Neural cell (in vitro differentiated cells): ENCODE measurements at regions not wholly inside any gene's neighbourhood (a gene's known extent, or its start where the extent isn't known, plus 50 kb on each side); places are given as distances from the start of the nearest gene placed in this dataset.
A peak's percentile ranks its signal among the peaks of the same experiment; 100 is the strongest.

Experiments used
- CTCF ChIP-seq: fragments of 450-650 bp; IDR thresholded peaks from 2 replicates; pipeline ENCODE4 v1.5.1; 2014; ENCODE audit warnings: antibody characterized with exemption, mild to moderate bottlenecking, moderate library complexity; ENCODE audit not compliant: poor library complexity, severe bottlenecking
- EP300 ChIP-seq: fragments of 450-650 bp; conservative IDR thresholded peaks from 2 replicates; pipeline ENCODE4 v1.6.1; 2014; ENCODE audit warnings: antibody characterized with exemption, mild to moderate bottlenecking, moderate library complexity; ENCODE audit not compliant: poor library complexity, severe bottlenecking
- EZH2 ChIP-seq: fragments of 200-600, 300-800 bp; shearing (Covaris generic), sonication (generic); IDR thresholded peaks from 2 replicates; pipeline ENCODE4 v1.6.1; 2014; ENCODE audit warnings: antibody characterized with exemption, low read length, borderline replicate concordance, mild to moderate bottlenecking; ENCODE audit not compliant: insufficient read depth, poor library complexity, severe bottlenecking
- MXI1 ChIP-seq: fragments of 450-650 bp; conservative IDR thresholded peaks from 2 replicates; pipeline ENCODE4 v1.6.1; 2014; ENCODE audit warnings: antibody characterized with exemption, mild to moderate bottlenecking; ENCODE audit not compliant: poor library complexity, severe bottlenecking
- POLR2AphosphoS5 ChIP-seq: IDR thresholded peaks from 2 replicates; pipeline ENCODE4 v1.6.1; 2012
- RAD21 ChIP-seq: fragments of 450-650 bp; conservative IDR thresholded peaks from 2 replicates; pipeline ENCODE4 v1.6.1; 2014; ENCODE audit warnings: antibody characterized with exemption, mild to moderate bottlenecking, moderate library complexity
- REST ChIP-seq: IDR thresholded peaks from 2 replicates; pipeline ENCODE4 v1.6.1; 2012; ENCODE audit warnings: borderline replicate concordance
- SMC3 ChIP-seq: fragments of 450-650 bp; conservative IDR thresholded peaks from 2 replicates; pipeline ENCODE4 v1.6.1; 2014; ENCODE audit warnings: antibody characterized with exemption, mild to moderate bottlenecking, moderate library complexity; ENCODE audit not compliant: poor library complexity
- TAF1 ChIP-seq: IDR thresholded peaks from 2 replicates; pipeline ENCODE4 v1.6.1; 2012; ENCODE audit warnings: low read depth

- TF ChIP-seq CTCF (no peak), POLR2AphosphoS5 (no peak), EP300 (peak; percentile 65), EZH2 (no peak), MXI1 (no peak), TAF1 (no peak), REST (peak; percentile 23), RAD21 (no peak), SMC3 (no peak)
Measured at GRCh38 chr5:17989567-17990563, 355.6 kb downstream of the TAF11L14 start.
